Gastroesophageal sphincter (tissue), 4 donors: ENCODE measurements at regions not wholly inside any gene's neighbourhood (a gene's known extent, or its start where the extent isn't known, plus 50 kb on each side); places are given as distances from the start of the nearest gene placed in this dataset.
A peak's percentile ranks its signal among the peaks of the same experiment; 100 is the strongest.

ENCODE experiments used
- ATAC-seq: fragments of 150-250 bp; one replicate; pipeline ENCODE4 v1.9.1; 2016; ENCODE audit warnings: mild to moderate bottlenecking, moderate library complexity
- H3K27ac ChIP-seq, 4 donors: fragments of 200-600 bp; sonication (generic) in 3 of 4; 1 replicate in 3 of 4; 2 replicates in 1 of 4; pipeline ENCODE4 v1.5.1; 2016 to 2019
- H3K27me3 ChIP-seq: fragments of 200-600 bp; sonication (generic); one replicate; pipeline ENCODE4 v1.5.1; 2019
- H3K36me3 ChIP-seq, 2 donors: fragments of 200-600 bp; sonication (generic); one replicate each; pipeline ENCODE4 v1.5.1; 2019; ENCODE audit warnings: control low read depth in 1 of 2
- H3K4me1 ChIP-seq, 3 donors: fragments of 200-600 bp; sonication (generic); 1 replicate in 2 of 3; 2 replicates in 1 of 3; pipeline ENCODE4 v1.5.1; 2016 to 2019; ENCODE audit warnings: control low read depth in 2 of 3
- H3K4me3 ChIP-seq, 2 donors: fragments of 200-600 bp; sonication (generic); one replicate each; pipeline ENCODE4 v1.5.1; 2019; ENCODE audit warnings: mild to moderate bottlenecking in 1 of 2, moderate library complexity in 1 of 2
- H3K9me3 ChIP-seq, 3 donors: fragments of 200-600 bp; sonication (generic); one replicate each; pipeline ENCODE4 v1.5.1; 2017 to 2019; ENCODE audit warnings: control low read depth in 2 of 3
- CTCF ChIP-seq, 4 experiments: fragments of 200-600 bp in 2 of 4; fragments of 450-650 bp in 2 of 4; sonication (generic) in 1 of 4; IDR thresholded peaks; one replicate each; pipeline ENCODE4 v1.5.1; 2017 to 2019; ENCODE audit warnings: antibody characterized with exemption in 4 of 4, mild to moderate bottlenecking in 2 of 4, moderate library complexity in 2 of 4
- EP300 ChIP-seq: sonication (generic); formaldehyde crosslinking; IDR thresholded peaks from one replicate; pipeline ENCODE4 v1.6.1; 2017; ENCODE audit warnings: antibody characterized with exemption, mild to moderate bottlenecking
- POLR2A ChIP-seq, 2 donors: fragments of 450-650 bp; IDR thresholded peaks; one replicate each; pipeline ENCODE4 v1.6.1; 2017; ENCODE audit warnings: antibody characterized with exemption in 2 of 2, mild to moderate bottlenecking in 2 of 2, moderate library complexity in 1 of 2
- POLR2AphosphoS5 ChIP-seq: sonication (generic); formaldehyde crosslinking; IDR thresholded peaks from one replicate; pipeline ENCODE4 v1.6.1; 2017; ENCODE audit warnings: antibody characterized with exemption
- WGBS, 2 donors: methylation state at CpG; one replicate each; pipeline ENCODE4 v1.1.5; 2018; ENCODE audit warnings: low coverage in 1 of 2; 5-methylcytosine and 5-hydroxymethylcytosine counted together

- Histone ChIP-seq H3K36me3 (no peaks in the 10 kb centered on the region), H3K4me1 (peaks cover 0 to 20% (median 3%) of the 10 kb centered on the region in 3 donors), H3K27ac (no peak overlapping the region), H3K9me3 (no peaks in the 10 kb centered on the region), H3K4me3 (no peak overlapping the region), H3K27me3 (no peaks in the 10 kb centered on the region)
- ATAC-seq: no peak
- WGBS, 2 donors: 80 to 88% methylated on average over 2 of the region's 2 CpGs
- TF ChIP-seq CTCF (IDR thresholded peaks at IDR 0.05) (no peak), EP300 (no peak), POLR2A (IDR thresholded peaks at IDR 0.05) (no peak), POLR2AphosphoS5 (no peak)
Observed at GRCh38 chr12:24494401-24494800, 454.5 kb downstream of the BCAT1 start.

DNA sequence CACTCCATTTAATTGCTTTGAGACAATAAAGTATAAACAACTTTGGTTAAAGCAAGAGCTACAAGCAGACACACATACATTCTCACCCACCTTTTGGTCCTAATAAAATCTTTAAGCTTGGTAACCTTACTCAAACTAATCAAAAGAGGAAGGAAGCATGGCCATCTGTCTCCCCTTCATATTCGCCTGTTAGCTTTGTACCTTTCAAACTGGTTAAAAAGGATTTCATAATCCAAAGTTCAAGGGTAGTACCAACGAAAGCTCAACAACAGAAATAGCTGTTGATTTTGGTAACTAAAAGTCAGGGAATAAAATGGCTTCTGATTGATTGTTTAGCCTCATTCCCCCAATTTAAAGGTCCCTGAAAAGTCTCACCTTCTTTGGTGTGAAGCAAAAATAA, 456.9 kb downstream of the BCAT1 start:
- Histone ChIP-seq H3K4me3 (no peak overlapping the region), H3K27me3 (no peaks in the 10 kb centered on the region), H3K36me3 (no peaks in the 10 kb centered on the region), H3K4me1 (peaks cover 0 to 10% (median 0%) of the 10 kb centered on the region in 3 donors), H3K27ac (no peak overlapping the region), H3K9me3 (no peaks in the 10 kb centered on the region)
- WGBS, 2 donors: 69 to 76% methylated on average over 2 of the region's 2 CpGs
- no peak for ATAC-seq
- TF ChIP-seq POLR2A (IDR thresholded peaks at IDR 0.05): no peak
- no peak for TF ChIP-seq CTCF (IDR thresholded peaks at IDR 0.05)
- no peak for TF ChIP-seq POLR2AphosphoS5
- TF ChIP-seq EP300: no peak

GRCh38 chr12:24489939-24490338, 459.0 kb downstream of the BCAT1 start:
- H3K27me3 ChIP-seq: no peaks in the 10 kb centered on the region
- WGBS, 2 donors: 85 to 93% methylated on average over 3 of the region's 3 CpGs
- H3K9me3 ChIP-seq: no peaks in the 10 kb centered on the region
- no peak overlapping the region for H3K27ac ChIP-seq
- no peak for ATAC-seq
- no peaks in the 10 kb centered on the region for H3K36me3 ChIP-seq
- no peak for TF ChIP-seq POLR2A (IDR thresholded peaks at IDR 0.05)
- TF ChIP-seq EP300: no peak
- TF ChIP-seq POLR2AphosphoS5: no peak
- no peak for TF ChIP-seq CTCF (IDR thresholded peaks at IDR 0.05)
- no peak overlapping the region for H3K4me3 ChIP-seq
- no peaks in the 10 kb centered on the region for H3K4me1 ChIP-seq

- Histone ChIP-seq H3K27me3 (no peaks in the 10 kb centered on the region), H3K36me3 (no peaks in the 10 kb centered on the region), H3K4me1 (no peaks in the 10 kb centered on the region), H3K4me3 (no peak overlapping the region), H3K9me3 (no peaks in the 10 kb centered on the region), H3K27ac (no peak overlapping the region)
- 79 to 87% methylated on average over 6 of the region's 6 CpGs for WGBS, 2 donors
- no peak for TF ChIP-seq POLR2AphosphoS5
- TF ChIP-seq CTCF (IDR thresholded peaks at IDR 0.05): no peak
- TF ChIP-seq EP300: no peak
- no peak for ATAC-seq
Observed at GRCh38 chr12:24488906-24489619, 459.8 kb downstream of the BCAT1 start.

GRCh38 chr12:24488091-24488596, 460.8 kb downstream of the BCAT1 start:
- no peaks in the 10 kb centered on the region for H3K9me3 ChIP-seq
- no peaks in the 10 kb centered on the region for H3K4me1 ChIP-seq
- H3K36me3 ChIP-seq: no peaks in the 10 kb centered on the region
- no peak overlapping the region for H3K27ac ChIP-seq
- WGBS, 2 donors: 87% methylated on average over 2 of the region's 2 CpGs; no CpG with 5 or more reads in 1 of the 2 donors
- no peaks in the 10 kb centered on the region for H3K27me3 ChIP-seq
- ATAC-seq: peak; percentile 87
- no peak overlapping the region for H3K4me3 ChIP-seq
- TF ChIP-seq EP300 (no peak), POLR2AphosphoS5 (no peak), POLR2A (IDR thresholded peaks at IDR 0.05) (no peak), CTCF (IDR thresholded peaks at IDR 0.05) (no peak)
